ENCODE measurements at regions not wholly inside any gene's neighbourhood (a gene's known extent, or its start where the extent isn't known, plus 50 kb on each side); places are given as distances from the start of the nearest gene placed in this dataset.
"Not testable (repeated sequence)": the region's sequence is repeated elsewhere in the genome, so short reads cannot be mapped to it uniquely, and the experiment has no call there.

DNA sequence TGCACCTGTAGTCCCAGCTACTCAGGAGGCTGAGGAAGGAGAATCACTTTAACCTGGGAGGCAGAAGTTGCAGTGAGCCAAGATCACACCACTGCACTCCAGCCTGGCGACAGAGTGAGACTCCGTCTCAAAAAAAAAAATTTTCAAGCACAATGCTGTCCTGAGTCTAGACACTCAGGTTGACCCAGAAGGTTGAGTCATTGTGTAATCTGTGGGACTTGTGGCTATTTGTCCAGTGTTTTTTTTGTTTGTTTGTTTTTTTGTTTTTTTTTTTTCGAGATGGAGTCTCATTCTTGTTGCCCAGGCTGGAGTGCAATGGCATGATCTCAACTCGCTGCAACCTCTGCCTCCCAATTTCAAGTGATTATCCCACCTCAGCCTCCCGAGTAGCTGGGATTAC, 74.3 kb upstream of the SOX13 start:
- DNase-seq, result not testable (repeated sequence)

- DNase-seq, result no peak
These were observed 73.3 kb upstream of the SOX13 start for GRCh38 chr1:203999618-204000017.

GRCh38 chr1:204001166-204001901, 71.6 kb upstream of the SOX13 start:
- no peak for DNase-seq

DNA sequence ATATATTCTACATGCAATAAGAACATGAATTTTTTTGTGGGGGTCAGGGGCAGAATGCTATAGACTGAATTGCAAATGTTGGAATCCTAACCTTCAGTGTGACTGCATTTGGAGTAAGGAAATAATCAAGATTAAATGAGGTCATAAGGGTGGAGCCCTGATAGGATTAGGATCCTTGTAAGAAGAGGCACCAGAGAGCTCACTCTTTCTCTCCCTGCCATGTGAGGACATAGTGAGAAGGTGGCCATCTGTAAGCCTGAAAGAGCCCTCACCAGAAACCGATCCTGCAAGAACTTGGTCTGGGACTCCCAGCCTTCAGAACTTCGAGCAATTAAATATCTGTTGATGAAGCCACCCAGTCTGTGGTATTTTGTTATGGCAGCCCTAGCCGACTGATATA, 70.3 kb upstream of the SOX13 start:
- DNase-seq, result no peak

GRCh38 chr1:204003536-204003935, 69.4 kb upstream of the SOX13 start:
- DNase-seq, result no peak

DNA sequence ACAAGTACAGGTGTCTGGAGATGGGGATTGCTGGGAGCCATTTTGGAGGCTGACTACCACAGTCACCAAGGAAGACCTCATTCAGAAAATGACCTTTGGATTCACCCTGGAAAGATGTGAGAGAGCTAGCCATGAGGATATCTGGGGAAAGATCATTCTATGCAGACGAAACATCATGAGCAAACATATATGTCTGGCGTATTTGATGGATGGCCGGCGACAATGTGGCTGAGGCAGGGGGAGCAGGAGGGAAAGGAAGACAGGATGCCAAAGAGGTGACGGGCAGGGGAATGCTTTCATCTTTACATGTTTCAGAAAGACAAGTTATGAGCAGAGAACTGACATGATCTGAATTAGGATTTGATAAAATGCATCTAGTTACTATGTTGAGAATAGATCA, 61.5 kb upstream of the SOX13 start:
- no peak for DNase-seq

DNA sequence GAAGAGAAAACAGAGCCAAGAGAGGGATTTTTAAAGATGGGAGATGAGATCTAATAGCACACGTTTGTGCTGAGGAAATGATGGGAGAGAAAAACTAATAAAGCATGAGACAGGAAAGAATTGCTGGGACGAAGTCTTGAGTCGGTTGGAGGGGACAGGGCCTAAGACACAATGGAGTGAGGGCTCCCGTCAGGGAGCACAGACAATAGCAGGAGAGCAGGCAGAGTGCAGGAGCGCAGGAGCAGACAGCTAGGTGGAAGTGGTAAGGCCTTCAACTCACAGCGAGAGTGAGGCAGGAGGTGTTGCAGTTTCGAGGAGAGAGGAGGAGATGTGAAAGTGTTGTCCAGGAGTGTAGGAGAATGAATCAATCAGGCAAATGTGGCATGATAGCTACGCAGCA, 59.9 kb upstream of the SOX13 start:
- DNase-seq, result no peak

DNA sequence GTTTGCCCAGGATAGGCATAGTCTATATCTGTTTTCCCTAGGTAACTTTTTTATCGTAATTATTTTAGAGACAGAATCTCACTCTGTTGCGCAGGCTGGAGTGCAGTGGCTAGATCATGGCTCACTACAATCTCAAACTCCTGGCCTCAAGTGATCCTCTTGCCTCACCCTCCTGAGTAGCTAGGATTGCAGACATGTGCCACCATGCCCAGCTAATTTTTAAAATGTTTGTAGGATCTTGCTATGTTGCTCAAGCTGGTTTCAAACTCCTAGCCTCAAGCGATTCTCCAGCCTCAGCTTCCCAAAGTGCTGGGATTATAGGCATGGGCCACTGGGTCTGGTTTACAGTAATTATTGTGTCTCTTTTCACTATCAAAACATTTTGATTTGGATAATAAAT, 58.6 kb upstream of the SOX13 start:
- no peak for DNase-seq

GRCh38 chr1:204014961-204015360, 58.0 kb upstream of the SOX13 start:
- not testable (repeated sequence) for DNase-seq

DNA sequence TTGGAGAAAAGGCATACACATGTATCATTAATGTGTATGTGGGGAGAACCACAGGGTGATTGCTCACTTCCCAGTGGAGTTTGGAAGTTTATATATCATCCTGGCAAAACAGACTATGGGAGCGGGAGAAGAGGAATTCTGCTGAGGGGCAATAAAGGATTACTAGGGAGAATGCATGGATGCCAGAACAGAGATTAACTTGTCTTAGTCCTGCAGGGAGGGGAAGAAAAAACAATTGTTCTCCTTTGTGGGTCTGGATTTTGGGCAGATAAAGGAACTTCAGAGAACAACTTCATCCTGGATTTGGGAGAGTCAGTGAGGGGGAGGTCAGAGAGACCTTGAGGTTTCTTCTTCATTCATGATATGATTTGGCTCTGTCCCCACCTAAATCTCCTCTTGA, 55.9 kb upstream of the SOX13 start:
- no peak for DNase-seq

DNA sequence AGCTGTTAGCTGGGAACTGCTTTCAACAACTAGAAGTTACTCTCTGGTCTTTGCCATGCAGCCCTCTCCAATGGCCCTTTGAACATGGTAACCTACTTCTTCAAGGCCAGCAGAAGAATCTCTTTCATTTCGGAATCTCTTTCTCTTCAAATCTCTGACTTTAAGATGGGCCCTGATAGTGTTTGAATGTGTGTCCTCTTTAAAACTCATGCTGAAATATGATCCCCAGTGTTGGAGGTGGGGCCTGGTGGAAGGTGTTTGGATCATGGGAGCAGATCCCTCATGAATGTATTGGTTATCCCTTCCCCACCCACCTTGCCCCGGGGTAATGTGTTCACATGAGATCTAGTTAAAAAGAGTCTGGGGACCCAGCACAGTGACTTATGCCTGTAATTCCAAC, 54.5 kb upstream of the SOX13 start:
- DNase-seq, result no peak

All from muscle of arm (tissue), 1 donor.